ENCODE measurements at regions not wholly inside any gene's neighbourhood (a gene's known extent, or its start where the extent isn't known, plus 50 kb on each side); places are given as distances from the start of the nearest gene placed in this dataset.
"Not testable (repeated sequence)": the region's sequence is repeated elsewhere in the genome, so short reads cannot be mapped to it uniquely, and the experiment has no call there.

DNA sequence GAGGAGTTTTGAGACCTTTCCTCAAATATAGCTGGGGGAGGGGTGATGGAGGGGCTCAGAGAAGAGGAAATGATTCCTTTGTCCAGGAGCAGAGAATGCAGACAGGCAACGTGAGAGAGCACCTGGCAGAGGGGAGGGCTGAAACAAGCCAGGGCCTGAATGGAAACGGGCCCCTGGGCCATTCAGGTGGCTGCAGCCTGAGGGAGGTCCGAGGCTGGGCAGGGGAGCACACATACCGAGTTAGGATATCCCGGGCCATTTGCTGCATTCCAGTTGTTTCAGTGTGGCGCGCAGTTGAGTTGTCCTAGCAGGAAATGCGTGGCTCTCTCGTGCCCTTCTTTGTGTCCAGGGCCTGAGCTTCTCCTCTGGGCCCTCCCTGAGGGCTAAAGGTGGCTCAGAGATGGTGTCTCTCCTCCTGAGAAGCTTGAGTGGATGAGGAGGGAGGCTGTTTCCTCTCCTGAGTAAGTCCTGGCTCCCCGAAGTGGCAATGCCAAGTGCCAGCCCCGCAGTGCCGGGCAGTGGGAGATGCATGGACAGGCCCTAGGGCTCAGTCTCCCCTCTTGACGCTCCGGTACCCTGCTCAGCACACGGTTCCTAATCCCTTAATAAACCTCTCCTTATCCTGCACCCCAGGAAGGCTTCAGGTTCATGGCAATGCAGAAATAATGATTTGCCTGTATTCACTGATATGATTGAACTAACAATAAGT lies 85.5 kb upstream of the VRK1 start:
- DNase-seq: no peak
- H3K27ac Mint-ChIP-seq: no peak overlapping the region
- peaks cover 14% of the 10 kb centered on the region for H3K27me3 Mint-ChIP-seq
- H3K36me3 Mint-ChIP-seq (ENCODE audit: low read depth): no peaks in the 10 kb centered on the region
- H3K4me3 Mint-ChIP-seq: no peak overlapping the region
- H3K4me1 Mint-ChIP-seq: peaks cover 3% of the 10 kb centered on the region
- ChIA-PET POLR2A (no interaction called here), CTCF (no interaction called here)
- no peaks in the 10 kb centered on the region for H3K9me3 Mint-ChIP-seq

DNA sequence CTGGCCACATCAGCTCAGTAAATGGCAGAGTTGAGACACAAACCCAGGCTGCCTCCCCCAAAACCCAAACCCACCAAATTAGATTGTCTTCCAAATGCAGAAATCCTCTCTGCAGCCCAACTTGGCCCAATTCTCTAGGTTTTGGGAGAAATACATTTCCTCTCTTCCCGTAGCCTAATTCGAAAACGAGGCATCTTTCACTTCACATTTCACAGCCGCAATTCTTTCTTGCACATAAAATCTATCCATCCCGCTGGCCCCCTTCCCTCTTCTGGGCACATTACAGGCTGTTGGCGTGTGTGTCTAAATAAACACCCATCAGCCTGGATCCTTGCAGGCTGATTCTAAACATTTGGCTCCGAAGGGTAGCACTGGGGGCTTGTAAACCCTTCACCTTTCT lies 83.8 kb upstream of the VRK1 start:
- Mint-ChIP-seq H3K4me1 (peaks cover 3% of the 10 kb centered on the region), H3K36me3 (ENCODE audit: low read depth) (no peaks in the 10 kb centered on the region), H3K4me3 (no peak overlapping the region), H3K27me3 (peaks cover 14% of the 10 kb centered on the region), H3K9me3 (no peaks in the 10 kb centered on the region), H3K27ac (no peak overlapping the region)
- DNase-seq: no peak
- ChIA-PET CTCF (interaction anchor here (0.8 kb wide), 1 partner anchor 27 kb away, joined by 4 read pairs; no protein-coding TSS in a partner anchor), POLR2A (no interaction called here)

DNA sequence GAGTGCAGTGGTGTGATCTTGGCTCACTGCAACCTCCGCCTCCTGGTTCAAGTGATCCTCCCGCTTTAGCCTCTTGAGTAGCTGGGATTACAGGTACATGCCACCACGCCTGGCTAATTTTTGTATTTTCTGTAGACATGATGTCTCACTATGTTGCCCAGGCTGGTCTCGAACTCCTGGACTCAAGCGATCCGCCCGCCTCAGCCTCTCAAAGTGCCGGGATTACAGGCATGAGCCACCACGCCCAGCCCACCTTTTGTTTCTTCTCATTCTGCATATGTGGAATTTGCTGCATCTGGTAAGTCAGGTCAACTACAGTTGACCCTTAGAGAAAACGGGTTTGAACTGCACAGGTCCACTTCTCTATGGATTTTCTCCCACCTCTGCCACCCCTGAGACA lies 82.6 kb upstream of the VRK1 start:
- H3K4me1 Mint-ChIP-seq; POLR2A ChIA-PET; H3K9me3 Mint-ChIP-seq; DNase-seq; H3K27ac Mint-ChIP-seq; H3K4me3 Mint-ChIP-seq; CTCF ChIA-PET; H3K36me3 Mint-ChIP-seq (ENCODE audit: low read depth): not testable (repeated sequence)
- peaks cover 14% of the 10 kb centered on the region for H3K27me3 Mint-ChIP-seq

DNA sequence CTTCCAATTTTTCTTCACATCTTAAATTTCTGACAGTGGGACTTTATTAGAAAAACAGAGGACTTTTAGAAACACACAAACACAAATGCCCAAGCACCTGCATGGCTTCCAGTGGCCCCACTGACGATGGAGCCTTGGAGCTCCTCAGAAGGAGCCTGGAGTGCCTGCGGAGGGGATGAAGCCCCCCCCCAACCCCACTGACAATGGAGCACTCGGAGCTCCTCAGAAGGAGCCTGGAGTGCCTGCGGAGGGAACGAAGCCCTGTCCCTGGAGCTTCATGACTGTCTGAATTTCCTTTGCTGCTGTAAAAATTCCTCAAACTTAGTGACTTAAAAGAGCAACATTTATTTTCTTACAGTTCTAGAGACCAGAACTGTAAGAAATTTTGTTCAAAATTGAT lies 80.1 kb upstream of the VRK1 start:
- no peaks in the 10 kb centered on the region for H3K36me3 Mint-ChIP-seq (ENCODE audit: low read depth)
- CTCF ChIA-PET: no interaction called here
- H3K27me3 Mint-ChIP-seq: peaks cover 14% of the 10 kb centered on the region
- DNase-seq: no peak
- no peak overlapping the region for H3K4me3 Mint-ChIP-seq
- POLR2A ChIA-PET: interaction anchor here (0.7 kb wide), 1 partner anchor 23 kb away, joined by 3 read pairs; no protein-coding TSS in a partner anchor
- no peaks in the 10 kb centered on the region for H3K4me1 Mint-ChIP-seq
- no peak overlapping the region for H3K27ac Mint-ChIP-seq
- no peaks in the 10 kb centered on the region for H3K9me3 Mint-ChIP-seq

DNA sequence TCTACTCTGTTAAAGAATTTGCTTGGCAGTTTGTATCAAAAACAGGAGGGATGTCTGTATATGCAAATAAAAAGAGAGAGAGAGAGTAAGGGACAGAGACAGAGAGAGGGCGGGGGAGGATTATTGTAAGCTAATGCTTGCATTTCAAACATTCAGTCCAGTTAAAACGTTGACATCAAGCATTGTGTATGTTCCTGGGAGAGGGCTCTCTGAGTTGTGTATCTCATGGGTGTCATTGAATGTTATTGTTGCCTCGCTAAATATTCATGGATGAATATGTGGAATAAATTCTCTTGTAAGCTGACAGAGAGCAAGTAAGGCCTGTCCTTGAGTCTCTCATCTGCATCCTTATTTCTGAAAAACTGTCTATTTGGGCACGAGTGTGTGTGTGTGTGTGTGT lies 78.8 kb upstream of the VRK1 start:
- no peaks in the 10 kb centered on the region for H3K4me1 Mint-ChIP-seq
- CTCF ChIA-PET: no interaction called here
- H3K36me3 Mint-ChIP-seq (ENCODE audit: low read depth): no peaks in the 10 kb centered on the region
- H3K27ac Mint-ChIP-seq: no peak overlapping the region
- no peak for DNase-seq
- H3K4me3 Mint-ChIP-seq: no peak overlapping the region
- POLR2A ChIA-PET: no interaction called here
- peaks cover 9% of the 10 kb centered on the region for H3K27me3 Mint-ChIP-seq
- no peaks in the 10 kb centered on the region for H3K9me3 Mint-ChIP-seq

DNA sequence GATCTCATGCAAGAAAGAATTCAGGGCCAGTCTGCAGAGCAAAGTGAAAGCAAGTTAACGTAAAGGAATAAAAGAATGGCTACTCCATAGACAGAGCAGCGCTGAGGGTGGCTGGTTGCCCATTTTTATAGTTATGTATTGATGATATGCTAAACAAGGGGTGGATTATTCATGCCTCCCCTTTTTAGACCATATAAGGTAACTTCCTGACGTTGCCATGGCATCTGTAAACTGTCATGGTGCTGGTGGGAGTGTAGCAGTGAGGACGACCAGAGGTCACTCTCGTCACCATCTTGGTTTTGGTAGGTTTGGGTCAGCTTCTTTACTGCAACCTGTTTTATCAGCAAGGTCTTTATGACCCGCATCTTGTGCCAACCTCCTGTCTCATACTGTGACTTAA lies 76.5 kb upstream of the VRK1 start:
- DNase-seq; H3K4me1 Mint-ChIP-seq; H3K9me3 Mint-ChIP-seq; H3K4me3 Mint-ChIP-seq; POLR2A ChIA-PET; H3K36me3 Mint-ChIP-seq (ENCODE audit: low read depth); H3K27ac Mint-ChIP-seq; CTCF ChIA-PET; H3K27me3 Mint-ChIP-seq: not testable (repeated sequence)

DNA sequence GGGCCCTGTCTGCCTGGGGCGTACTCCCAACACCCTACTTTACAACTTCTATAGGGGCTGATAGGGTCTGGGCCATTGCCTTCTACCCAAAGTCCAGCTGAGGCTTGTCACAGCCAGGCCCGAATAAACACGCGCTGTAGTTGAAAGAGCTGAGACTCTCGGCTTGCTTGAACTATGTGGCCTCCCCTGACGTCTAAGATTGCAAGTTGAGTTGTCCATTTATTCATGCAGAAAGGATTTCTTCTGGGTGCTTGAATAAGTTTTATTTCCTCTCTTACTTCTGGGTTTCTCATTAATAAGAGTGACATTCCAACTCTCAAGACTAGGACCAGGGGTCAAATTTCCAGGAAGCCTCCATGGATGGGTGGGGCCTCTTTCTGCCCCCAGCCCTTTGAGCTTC lies 74.4 kb upstream of the VRK1 start:
- Mint-ChIP-seq H3K36me3 (ENCODE audit: low read depth) (no peaks in the 10 kb centered on the region), H3K27ac (no peak overlapping the region)

DNA sequence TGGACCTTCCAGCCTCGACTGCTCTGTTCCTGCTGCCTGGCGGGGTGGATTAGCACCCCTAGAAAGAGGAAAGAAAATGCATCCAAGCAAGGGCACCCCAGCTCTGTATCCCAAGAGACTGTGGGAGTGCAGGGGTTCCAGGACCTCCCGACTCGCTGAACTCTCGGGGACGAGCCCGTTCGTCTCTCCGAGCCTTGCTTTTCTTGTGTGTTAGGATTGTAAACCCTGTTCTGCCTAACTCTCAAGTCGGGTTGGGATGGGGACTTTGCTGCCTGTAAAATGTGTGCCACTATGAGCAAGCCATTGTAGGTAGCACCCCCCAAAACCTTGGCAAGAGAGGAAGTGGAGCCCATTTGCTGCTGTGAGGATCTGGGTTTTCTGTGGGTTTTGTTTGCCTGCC lies 73.2 kb upstream of the VRK1 start:
- CTCF ChIA-PET: no interaction called here
- no peak overlapping the region for H3K27ac Mint-ChIP-seq

More for the DNA sequence above, 74.4 kb upstream of the VRK1 start:
- POLR2A ChIA-PET: no interaction called here
- H3K4me3 Mint-ChIP-seq: no peak overlapping the region
- H3K9me3 Mint-ChIP-seq: no peaks in the 10 kb centered on the region
- no peak for DNase-seq
- CTCF ChIA-PET: interaction anchor here (1.1 kb wide), 1 partner anchor 19 kb away, joined by 3 read pairs; no protein-coding TSS in a partner anchor
- H3K27me3 Mint-ChIP-seq: peaks cover 9% of the 10 kb centered on the region
- no peaks in the 10 kb centered on the region for H3K4me1 Mint-ChIP-seq

DNA sequence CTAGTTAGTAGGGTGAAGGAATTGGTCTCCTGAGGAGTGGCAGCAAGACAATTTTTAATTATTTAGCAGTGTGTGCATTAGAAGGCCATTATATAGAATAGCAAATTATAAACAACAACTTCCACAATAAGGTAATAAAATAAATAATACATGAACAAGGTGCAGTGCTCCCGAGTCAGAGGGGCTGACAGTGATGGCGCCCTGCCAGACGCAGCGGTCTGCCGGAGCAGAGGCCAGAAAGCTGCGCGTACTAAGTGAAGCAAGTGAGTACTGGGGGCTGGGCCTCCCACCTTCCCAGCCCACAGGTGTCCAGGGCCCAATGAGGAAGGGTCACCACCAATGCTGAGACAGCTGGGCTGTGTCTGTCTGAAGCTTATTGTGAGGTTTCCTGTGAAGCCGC lies 72.0 kb upstream of the VRK1 start:
- Mint-ChIP-seq H3K36me3 (ENCODE audit: low read depth) (no peaks in the 10 kb centered on the region), H3K27ac (no peak overlapping the region), H3K4me1 (no peaks in the 10 kb centered on the region), H3K4me3 (no peak overlapping the region), H3K9me3 (no peaks in the 10 kb centered on the region), H3K27me3 (peaks cover 13% of the 10 kb centered on the region)
- DNase-seq: no peak
- ChIA-PET CTCF (no interaction called here), POLR2A (no interaction called here)

More for the DNA sequence above, 73.2 kb upstream of the VRK1 start:
- Mint-ChIP-seq H3K27me3 (peaks cover 12% of the 10 kb centered on the region), H3K9me3 (no peaks in the 10 kb centered on the region), H3K4me3 (no peak overlapping the region), H3K36me3 (ENCODE audit: low read depth) (no peaks in the 10 kb centered on the region), H3K4me1 (no peaks in the 10 kb centered on the region)
- no peak for DNase-seq
- POLR2A ChIA-PET: no interaction called here

DNA sequence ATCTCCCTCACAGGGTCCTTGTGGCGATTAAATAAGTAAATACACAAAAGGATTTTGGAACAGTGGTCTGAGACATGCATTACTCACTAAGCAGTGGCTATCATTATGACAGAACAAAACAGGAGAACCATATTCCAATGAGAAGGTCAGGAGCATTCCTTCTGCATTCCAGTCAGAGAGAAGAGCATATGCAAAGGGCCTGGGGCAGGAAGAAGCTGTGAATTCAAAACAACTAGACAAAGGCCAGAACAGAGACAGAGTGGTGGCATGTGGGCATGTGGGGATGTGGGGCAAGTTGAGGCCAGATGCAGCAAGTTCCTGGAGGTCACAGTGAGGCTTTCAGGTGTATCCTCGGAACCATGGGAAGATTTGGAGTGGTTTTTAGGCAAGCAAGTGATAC lies 70.1 kb upstream of the VRK1 start:
- Mint-ChIP-seq H3K27me3 (peaks cover 15% of the 10 kb centered on the region), H3K27ac (no peak overlapping the region), H3K4me1 (no peaks in the 10 kb centered on the region), H3K9me3 (no peaks in the 10 kb centered on the region), H3K36me3 (ENCODE audit: low read depth) (no peaks in the 10 kb centered on the region), H3K4me3 (no peak overlapping the region)
- no peak for DNase-seq
- POLR2A ChIA-PET: no interaction called here
- CTCF ChIA-PET: no interaction called here

DNA sequence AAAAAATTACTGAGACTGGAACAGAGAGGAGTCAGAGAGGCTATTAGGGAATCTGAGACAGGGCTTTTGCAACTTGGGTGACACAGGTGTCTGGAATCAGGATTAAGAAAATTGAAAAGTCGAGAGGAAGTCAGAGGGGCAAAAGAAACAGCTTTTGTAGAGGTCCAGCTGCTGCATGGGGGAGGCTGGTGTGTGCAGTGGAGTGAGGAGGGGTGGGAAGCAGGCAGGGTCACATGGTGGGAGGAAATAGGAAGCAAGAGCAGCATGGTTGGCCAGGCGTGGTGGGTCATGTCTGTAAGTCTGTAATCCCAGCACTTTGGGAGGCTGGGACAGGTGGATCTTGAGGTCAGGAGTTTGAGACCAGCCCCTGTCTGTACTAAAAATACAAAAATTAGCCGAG lies 69.7 kb upstream of the VRK1 start:
- no peaks in the 10 kb centered on the region for H3K4me1 Mint-ChIP-seq
- H3K27ac Mint-ChIP-seq: no peak overlapping the region
- no peaks in the 10 kb centered on the region for H3K36me3 Mint-ChIP-seq (ENCODE audit: low read depth)
- POLR2A ChIA-PET: no interaction called here
- no peak for DNase-seq
- no peak overlapping the region for H3K4me3 Mint-ChIP-seq
- H3K27me3 Mint-ChIP-seq: peaks cover 16% of the 10 kb centered on the region
- H3K9me3 Mint-ChIP-seq: no peaks in the 10 kb centered on the region
- CTCF ChIA-PET: no interaction called here

DNA sequence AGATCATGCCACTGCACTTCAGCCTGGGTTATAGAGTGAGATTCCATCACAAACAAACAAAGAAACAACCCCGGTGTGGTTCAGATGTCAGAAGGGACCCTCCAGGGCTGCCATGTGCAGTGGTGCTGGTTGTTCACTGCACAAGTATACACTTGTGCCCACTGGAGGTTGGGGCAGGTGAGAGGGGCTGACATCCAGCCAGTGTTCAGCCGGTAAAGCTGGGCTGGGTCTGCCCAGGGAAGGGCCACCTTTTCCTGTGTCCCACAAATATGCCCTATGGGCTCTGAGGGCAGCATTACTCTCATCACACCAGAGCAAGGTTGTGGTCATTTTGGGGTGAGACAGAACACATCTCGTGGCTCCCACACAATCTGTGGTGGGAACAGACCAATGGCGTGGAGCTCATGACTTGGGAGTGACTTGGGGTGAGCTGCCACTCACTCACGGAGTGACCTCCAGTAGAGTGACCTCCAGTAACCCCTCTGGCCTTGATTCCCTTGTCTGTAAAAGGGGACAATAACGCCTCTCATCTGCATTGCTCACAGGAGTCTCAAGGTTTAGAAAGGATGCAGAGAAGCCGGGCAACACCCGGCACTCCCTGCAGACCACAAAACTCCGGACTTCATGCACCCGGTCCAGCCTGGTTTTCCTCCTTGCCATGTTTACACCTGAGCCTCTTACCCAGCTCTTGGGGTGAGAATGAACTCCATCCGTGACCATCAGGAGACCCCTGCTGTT lies 69.0 kb upstream of the VRK1 start:
- no peaks in the 10 kb centered on the region for H3K9me3 Mint-ChIP-seq
- no peak overlapping the region for H3K27ac Mint-ChIP-seq
- CTCF ChIA-PET: no interaction called here
- POLR2A ChIA-PET: no interaction called here
- no peaks in the 10 kb centered on the region for H3K36me3 Mint-ChIP-seq (ENCODE audit: low read depth)
- no peak for DNase-seq
- no peaks in the 10 kb centered on the region for H3K4me1 Mint-ChIP-seq
- peaks cover 17% of the 10 kb centered on the region for H3K27me3 Mint-ChIP-seq
- H3K4me3 Mint-ChIP-seq: no peak overlapping the region

DNA sequence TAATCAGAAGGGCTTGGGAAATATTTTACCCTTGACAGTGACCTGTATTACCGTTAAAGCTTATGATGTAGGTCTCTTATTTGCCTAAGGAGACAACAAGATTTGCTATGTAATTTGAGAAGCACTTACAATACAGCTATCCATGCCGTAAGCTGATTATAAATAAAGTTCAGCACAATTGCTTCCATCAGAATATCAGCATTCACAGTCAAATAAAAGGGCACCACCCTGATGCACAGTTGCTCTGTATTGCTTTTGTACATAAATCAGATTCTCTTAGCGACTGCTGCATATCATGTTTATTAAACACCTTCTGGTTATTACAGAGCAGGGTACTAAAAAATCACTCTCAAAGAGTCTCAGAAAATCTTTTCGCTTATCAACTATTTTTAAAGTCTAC lies 67.3 kb upstream of the VRK1 start:
- H3K9me3 Mint-ChIP-seq: no peaks in the 10 kb centered on the region
- CTCF ChIA-PET: no interaction called here

DNA sequence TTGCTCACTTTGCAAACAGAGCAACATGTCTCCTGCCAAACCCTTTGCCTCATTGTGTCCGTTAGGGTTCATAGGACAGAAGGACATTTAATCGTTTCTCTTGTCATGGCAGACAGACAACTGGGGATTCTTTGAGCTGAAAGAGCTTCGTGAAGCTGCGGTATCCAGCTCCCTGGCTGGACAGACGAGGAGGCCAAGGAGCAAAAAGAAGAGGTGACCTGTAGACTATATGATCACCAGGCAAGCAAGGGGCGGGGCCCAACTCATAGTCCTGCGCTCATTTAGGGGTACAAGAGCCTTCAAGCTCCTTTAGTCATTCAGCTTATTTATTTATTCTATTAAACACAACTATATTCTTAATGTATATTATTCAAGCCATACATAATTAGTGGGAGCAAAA lies 66.8 kb upstream of the VRK1 start:
- H3K27me3 Mint-ChIP-seq: peaks cover 23% of the 10 kb centered on the region
- H3K9me3 Mint-ChIP-seq: no peaks in the 10 kb centered on the region
- CTCF ChIA-PET: no interaction called here
- DNase-seq: no peak
- H3K36me3 Mint-ChIP-seq (ENCODE audit: low read depth): no peaks in the 10 kb centered on the region
- H3K4me3 Mint-ChIP-seq: no peak overlapping the region
- POLR2A ChIA-PET: no interaction called here
- no peaks in the 10 kb centered on the region for H3K4me1 Mint-ChIP-seq
- H3K27ac Mint-ChIP-seq: no peak overlapping the region

More for the DNA sequence above, 67.3 kb upstream of the VRK1 start:
- DNase-seq: no peak
- POLR2A ChIA-PET: no interaction called here
- H3K27me3 Mint-ChIP-seq: peaks cover 19% of the 10 kb centered on the region
- H3K36me3 Mint-ChIP-seq (ENCODE audit: low read depth): no peaks in the 10 kb centered on the region
- no peak overlapping the region for H3K27ac Mint-ChIP-seq
- no peak overlapping the region for H3K4me3 Mint-ChIP-seq
- no peaks in the 10 kb centered on the region for H3K4me1 Mint-ChIP-seq

Measured in activated CD4-positive, alpha-beta memory T cell treated with anti-CD3 and anti-CD28 coated beads, Interleukin-2, amount 10 ng/mL, durations not matched to agents 7 days and 5 days (primary cell).